ENCODE measurements at regions not wholly inside any gene's neighbourhood (a gene's known extent, or its start where the extent isn't known, plus 50 kb on each side); places are given as distances from the start of the nearest gene placed in this dataset.

DNA sequence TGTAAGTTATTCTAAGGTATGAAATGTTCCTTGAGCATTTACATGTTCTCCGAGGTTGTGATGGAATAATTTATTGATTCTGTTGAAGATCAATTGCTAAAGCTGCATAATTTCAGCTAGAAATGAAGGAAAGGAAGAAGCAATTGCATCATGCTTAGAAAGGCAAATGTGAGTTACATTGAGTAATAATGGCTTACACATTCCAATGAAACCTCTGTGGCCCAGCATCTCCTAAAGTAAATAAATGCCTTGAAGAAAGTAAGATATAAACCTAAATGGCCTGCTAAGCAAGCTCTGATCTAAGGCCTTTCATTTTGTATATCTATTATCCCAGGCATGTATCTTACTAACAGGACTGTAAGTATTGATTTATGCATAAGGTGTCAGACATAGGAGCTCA, 677.3 kb upstream of the RGMB start:
- Histone ChIP-seq H3K27me3 (replicated peaks in 1 of 2; ENCODE audit: control insufficient read depth in 2 of 2, extremely low read depth in 1 of 2, insufficient read depth in 2 of 2, low read length in 1 of 2) (no peaks in the 10 kb centered on the region), H3K27ac (ENCODE audit: low read length) (no peak overlapping the region), H3K4me3 (ENCODE audit: control insufficient read depth in 1 of 2, extremely low read depth in 1 of 2, low read length in 1 of 2) (no peak overlapping the region), H3K4me1 (ENCODE audit: control insufficient read depth in 1 of 2, extremely low read depth in 1 of 2, insufficient read depth in 2 of 2, low read length in 2 of 2) (no peaks in the 10 kb centered on the region), H3K36me3 (ENCODE audit: control insufficient read depth in 2 of 2, extremely low read depth in 1 of 2, insufficient read depth in 1 of 2, low read length in 1 of 2) (no peaks in the 10 kb centered on the region), H3K9me3 (no peaks in the 10 kb centered on the region)
- H3K4me3 Mint-ChIP-seq = no peak overlapping the region
- DNase-seq (no peak), ATAC-seq (replicated peaks in 1 of 4) (no peak)
- no peak overlapping the region for H3K27ac Mint-ChIP-seq
- CTCF ChIA-PET = interaction anchor here in 1 of 2 donors (0.8 kb wide), 1 partner anchor 8 kb away, joined by 6 read pairs; no protein-coding TSS in a partner anchor
- H3K27me3 Mint-ChIP-seq = no peaks in the 10 kb centered on the region
- no peaks in the 10 kb centered on the region for H3K36me3 Mint-ChIP-seq
- no peaks in the 10 kb centered on the region for H3K4me1 Mint-ChIP-seq
- POLR2A ChIA-PET = no interaction called here
- no peaks in the 10 kb centered on the region for H3K9me3 Mint-ChIP-seq
- WGBS (ENCODE audit: insufficient coverage) = no CpG with 5 or more reads among the region's 1 CpG

GRCh38 chr5:98099448-98100105, 673.9 kb upstream of the RGMB start:
- Mint-ChIP-seq H3K4me1 (no peaks in the 10 kb centered on the region), H3K36me3 (no peaks in the 10 kb centered on the region)
- H3K4me1 ChIP-seq (ENCODE audit: control insufficient read depth in 1 of 2, extremely low read depth in 1 of 2, insufficient read depth in 2 of 2, low read length in 2 of 2) = no peaks in the 10 kb centered on the region

DNA sequence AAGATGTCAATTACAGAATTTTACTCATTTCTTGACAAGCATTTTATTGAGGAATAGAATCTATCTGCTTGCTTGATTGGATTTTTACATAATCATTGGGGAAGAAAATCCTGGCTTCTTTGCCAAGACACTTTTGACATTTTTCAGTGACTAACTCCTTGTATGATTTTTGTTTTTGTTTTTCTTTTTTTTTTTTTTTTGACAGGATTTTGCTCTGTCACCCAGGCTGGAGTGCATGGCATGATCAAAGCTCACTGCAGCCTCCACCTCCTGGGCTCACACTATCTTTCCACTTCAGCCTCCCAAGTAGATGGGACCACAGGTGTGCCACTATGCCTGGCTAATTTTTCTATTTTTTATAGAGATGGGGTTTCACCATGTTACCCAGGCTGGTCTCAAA, 672.3 kb upstream of the RGMB start:
- H3K27ac Mint-ChIP-seq = no peak overlapping the region

More at GRCh38 chr5:98099448-98100105, 673.9 kb upstream of the RGMB start:
- Mint-ChIP-seq H3K27ac (no peak overlapping the region), H3K4me3 (no peak overlapping the region), H3K9me3 (no peaks in the 10 kb centered on the region), H3K27me3 (peaks cover 0 to 1% of the 10 kb centered on the region in 2 donors)
- no peaks in the 10 kb centered on the region for H3K36me3 ChIP-seq (ENCODE audit: control insufficient read depth in 2 of 2, extremely low read depth in 1 of 2, insufficient read depth in 1 of 2, low read length in 1 of 2)
- ATAC-seq (replicated peaks in 1 of 4) (no peak), DNase-seq (no peak)
- no peak overlapping the region for H3K4me3 ChIP-seq (ENCODE audit: control insufficient read depth in 1 of 2, extremely low read depth in 1 of 2, low read length in 1 of 2)
- CTCF ChIA-PET = no interaction called here
- WGBS (ENCODE audit: insufficient coverage) = no CpG with 5 or more reads among the region's 3 CpGs
- POLR2A ChIA-PET = interaction anchor here in 1 of 2 donors (0.6 kb wide), 1 partner anchor 218 kb away, joined by 7 read pairs; no protein-coding TSS in a partner anchor
- H3K9me3 ChIP-seq = no peaks in the 10 kb centered on the region
- no peaks in the 10 kb centered on the region for H3K27me3 ChIP-seq (replicated peaks in 1 of 2; ENCODE audit: control insufficient read depth in 2 of 2, extremely low read depth in 1 of 2, insufficient read depth in 2 of 2, low read length in 1 of 2)
- H3K27ac ChIP-seq (ENCODE audit: low read length) = no peak overlapping the region

GRCh38 chr5:98102936-98103335, 670.5 kb upstream of the RGMB start:
- no CpG with 5 or more reads among the region's 3 CpGs for WGBS (ENCODE audit: insufficient coverage)
- Mint-ChIP-seq H3K4me3 (no peak overlapping the region), H3K4me1 (no peaks in the 10 kb centered on the region), H3K9me3 (no peaks in the 10 kb centered on the region), H3K27me3 (peaks cover 0 to 3% of the 10 kb centered on the region in 2 donors), H3K27ac (no peak overlapping the region), H3K36me3 (no peaks in the 10 kb centered on the region)
- DNase-seq (no peak), ATAC-seq (replicated peaks in 1 of 4) (no peak)
- Histone ChIP-seq H3K27ac (ENCODE audit: low read length) (no peak overlapping the region), H3K36me3 (ENCODE audit: control insufficient read depth in 2 of 2, extremely low read depth in 1 of 2, insufficient read depth in 1 of 2, low read length in 1 of 2) (no peaks in the 10 kb centered on the region), H3K4me1 (ENCODE audit: control insufficient read depth in 1 of 2, extremely low read depth in 1 of 2, insufficient read depth in 2 of 2, low read length in 2 of 2) (no peaks in the 10 kb centered on the region), H3K9me3 (no peaks in the 10 kb centered on the region), H3K27me3 (replicated peaks in 1 of 2; ENCODE audit: control insufficient read depth in 2 of 2, extremely low read depth in 1 of 2, insufficient read depth in 2 of 2, low read length in 1 of 2) (no peaks in the 10 kb centered on the region), H3K4me3 (ENCODE audit: control insufficient read depth in 1 of 2, extremely low read depth in 1 of 2, low read length in 1 of 2) (no peak overlapping the region)
- ChIA-PET POLR2A (interaction anchor here in 1 of 2 donors (0.7 kb wide), 1 partner anchor 327 kb away, joined by 9 read pairs; no protein-coding TSS in a partner anchor), CTCF (no interaction called here)

More for the DNA sequence above, 672.3 kb upstream of the RGMB start:
- no peaks in the 10 kb centered on the region for H3K9me3 ChIP-seq
- H3K4me1 Mint-ChIP-seq = no peaks in the 10 kb centered on the region
- DNase-seq (no peak), ATAC-seq (replicated peaks in 1 of 4) (no peak)
- H3K27ac ChIP-seq (ENCODE audit: low read length) = no peak overlapping the region
- POLR2A ChIA-PET = no interaction called here
- H3K27me3 ChIP-seq (replicated peaks in 1 of 2; ENCODE audit: control insufficient read depth in 2 of 2, extremely low read depth in 1 of 2, insufficient read depth in 2 of 2, low read length in 1 of 2) = no peaks in the 10 kb centered on the region
- H3K27me3 Mint-ChIP-seq = peaks cover 0 to 3% of the 10 kb centered on the region in 2 donors
- CTCF ChIA-PET = no interaction called here
- no peaks in the 10 kb centered on the region for H3K9me3 Mint-ChIP-seq
- no peaks in the 10 kb centered on the region for H3K4me1 ChIP-seq (ENCODE audit: control insufficient read depth in 1 of 2, extremely low read depth in 1 of 2, insufficient read depth in 2 of 2, low read length in 2 of 2)
- no peak overlapping the region for H3K4me3 Mint-ChIP-seq
- H3K4me3 ChIP-seq (ENCODE audit: control insufficient read depth in 1 of 2, extremely low read depth in 1 of 2, low read length in 1 of 2) = no peak overlapping the region
- no peaks in the 10 kb centered on the region for H3K36me3 Mint-ChIP-seq
- H3K36me3 ChIP-seq (ENCODE audit: control insufficient read depth in 2 of 2, extremely low read depth in 1 of 2, insufficient read depth in 1 of 2, low read length in 1 of 2) = no peaks in the 10 kb centered on the region

- ATAC-seq (replicated peaks in 1 of 4) (no peak), DNase-seq (no peak)
- Histone ChIP-seq H3K4me1 (ENCODE audit: control insufficient read depth in 1 of 2, extremely low read depth in 1 of 2, insufficient read depth in 2 of 2, low read length in 2 of 2) (no peaks in the 10 kb centered on the region), H3K9me3 (no peaks in the 10 kb centered on the region), H3K36me3 (ENCODE audit: control insufficient read depth in 2 of 2, extremely low read depth in 1 of 2, insufficient read depth in 1 of 2, low read length in 1 of 2) (no peaks in the 10 kb centered on the region), H3K27me3 (replicated peaks in 1 of 2; ENCODE audit: control insufficient read depth in 2 of 2, extremely low read depth in 1 of 2, insufficient read depth in 2 of 2, low read length in 1 of 2) (no peaks in the 10 kb centered on the region), H3K4me3 (ENCODE audit: control insufficient read depth in 1 of 2, extremely low read depth in 1 of 2, low read length in 1 of 2) (no peak overlapping the region), H3K27ac (ENCODE audit: low read length) (no peak overlapping the region)
- Mint-ChIP-seq H3K4me1 (no peaks in the 10 kb centered on the region), H3K36me3 (no peaks in the 10 kb centered on the region), H3K4me3 (no peak overlapping the region), H3K27me3 (peaks cover 0 to 3% of the 10 kb centered on the region in 2 donors), H3K27ac (no peak overlapping the region), H3K9me3 (no peaks in the 10 kb centered on the region)
- 80% methylated on average over 1 of the region's 5 CpGs for WGBS (ENCODE audit: insufficient coverage)
- ChIA-PET CTCF (no interaction called here), POLR2A (no interaction called here)
Observed at GRCh38 chr5:98103807-98104206, 669.7 kb upstream of the RGMB start.

GRCh38 chr5:98104454-98105188, 668.8 kb upstream of the RGMB start:
- no peaks in the 10 kb centered on the region for H3K9me3 Mint-ChIP-seq
- no peak overlapping the region for H3K4me3 Mint-ChIP-seq
- no peaks in the 10 kb centered on the region for H3K36me3 Mint-ChIP-seq
- CTCF ChIA-PET = no interaction called here
- DNase-seq (no peak), ATAC-seq (replicated peaks in 1 of 4) (no peak)
- Histone ChIP-seq H3K27me3 (replicated peaks in 1 of 2; ENCODE audit: control insufficient read depth in 2 of 2, extremely low read depth in 1 of 2, insufficient read depth in 2 of 2, low read length in 1 of 2) (no peaks in the 10 kb centered on the region), H3K9me3 (no peaks in the 10 kb centered on the region), H3K27ac (ENCODE audit: low read length) (no peak overlapping the region), H3K4me1 (ENCODE audit: control insufficient read depth in 1 of 2, extremely low read depth in 1 of 2, insufficient read depth in 2 of 2, low read length in 2 of 2) (no peaks in the 10 kb centered on the region), H3K36me3 (ENCODE audit: control insufficient read depth in 2 of 2, extremely low read depth in 1 of 2, insufficient read depth in 1 of 2, low read length in 1 of 2) (no peaks in the 10 kb centered on the region), H3K4me3 (ENCODE audit: control insufficient read depth in 1 of 2, extremely low read depth in 1 of 2, low read length in 1 of 2) (no peak overlapping the region)
- H3K27me3 Mint-ChIP-seq = peaks cover 0 to 3% of the 10 kb centered on the region in 2 donors
- H3K4me1 Mint-ChIP-seq = no peaks in the 10 kb centered on the region
- POLR2A ChIA-PET = no interaction called here
- WGBS (ENCODE audit: insufficient coverage) = no CpG with 5 or more reads among the region's 3 CpGs
- H3K27ac Mint-ChIP-seq = no peak overlapping the region
